CD4-positive, alpha-beta T cell treated with Interleukin-15 for 4 hours (primary cell): ENCODE measurements at regions not wholly inside any gene's neighbourhood (a gene's known extent, or its start where the extent isn't known, plus 50 kb on each side); places are given as distances from the start of the nearest gene placed in this dataset.

Experiments used
- DNase-seq: peaks from one replicate; pipeline ENCODE4 v3.0.0-alpha.2; 2020; ENCODE audit warnings: low spot score

- no peak for DNase-seq
Observed at GRCh38 chr6:113616701-113617274, 240.4 kb upstream of the MARCKS start.

DNA sequence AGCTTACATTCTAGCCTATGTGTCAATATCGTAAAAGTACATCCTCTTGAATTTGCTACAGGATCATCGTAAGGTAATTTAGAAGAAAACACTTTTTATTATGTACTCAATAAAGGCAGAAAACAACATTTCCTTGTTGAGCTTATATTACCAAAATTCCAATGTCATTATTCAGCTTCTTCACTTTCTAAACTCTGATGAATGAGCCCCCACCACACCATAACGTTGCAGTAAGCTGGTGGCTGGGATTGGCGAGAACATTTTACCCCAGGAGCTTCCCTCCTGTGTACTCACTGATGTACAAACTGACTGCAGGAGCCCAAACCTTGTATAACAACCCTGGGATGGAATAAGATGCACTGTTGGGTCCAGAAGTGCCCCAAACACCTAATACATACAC, 238.1 kb upstream of the MARCKS start:
- DNase-seq: no peak

DNA sequence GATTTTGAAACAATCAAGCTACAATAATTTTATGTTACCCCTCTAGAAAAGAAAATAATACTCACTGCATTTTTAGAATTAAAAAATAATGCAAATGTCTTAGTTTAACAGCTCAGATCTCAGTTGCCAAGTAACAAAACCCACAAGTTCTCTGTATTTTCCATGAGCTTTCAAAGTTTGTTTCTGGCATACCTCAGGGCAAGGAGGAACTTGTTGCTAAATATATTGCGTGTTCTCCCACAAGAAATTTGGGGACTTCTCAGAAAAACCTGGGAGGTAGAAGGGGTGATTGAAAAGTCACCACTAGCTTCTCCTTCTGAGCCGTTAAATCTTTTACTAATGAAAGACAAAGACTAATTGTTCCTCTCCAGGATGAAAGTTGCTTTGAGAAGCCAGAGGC, 236.8 kb upstream of the MARCKS start:
- no peak for DNase-seq

DNA sequence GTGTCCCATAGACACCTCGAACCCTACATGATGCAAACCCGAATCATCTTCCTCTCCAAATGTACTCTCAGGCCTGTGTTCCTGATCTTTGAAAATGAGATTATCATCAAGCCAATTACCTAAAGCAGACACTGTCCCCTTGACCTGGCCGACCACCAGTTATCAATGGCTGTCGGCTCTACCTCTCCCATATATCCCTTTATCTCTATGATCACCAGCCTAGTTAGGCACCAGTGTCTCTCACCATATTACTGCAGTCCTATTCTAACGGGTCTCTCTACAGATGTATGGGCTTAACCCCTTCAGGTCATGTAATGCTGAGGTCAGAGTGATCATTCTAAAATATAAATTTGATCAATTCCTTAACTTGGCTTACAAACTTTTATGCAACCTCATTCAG, 234.9 kb upstream of the MARCKS start:
- DNase-seq: no peak

DNA sequence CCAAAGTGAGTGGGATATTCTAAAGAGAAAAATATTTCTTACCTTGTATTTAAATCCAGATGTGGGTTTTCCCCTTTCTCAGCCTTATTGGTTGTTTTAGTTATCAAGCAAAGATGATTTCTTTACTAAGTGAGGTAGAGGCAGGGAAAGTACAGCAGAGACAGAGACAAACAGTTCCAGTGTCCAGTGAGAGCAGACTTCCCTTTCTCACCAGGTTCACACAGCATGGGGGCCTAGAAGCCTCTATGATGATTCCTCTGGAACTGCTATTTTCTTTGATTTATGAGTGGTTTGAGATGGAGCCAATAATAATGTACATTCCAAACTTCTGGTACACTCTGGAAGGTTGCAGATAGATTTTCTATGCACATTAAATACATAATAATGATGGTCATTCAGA, 234.0 kb upstream of the MARCKS start:
- no peak for DNase-seq

DNA sequence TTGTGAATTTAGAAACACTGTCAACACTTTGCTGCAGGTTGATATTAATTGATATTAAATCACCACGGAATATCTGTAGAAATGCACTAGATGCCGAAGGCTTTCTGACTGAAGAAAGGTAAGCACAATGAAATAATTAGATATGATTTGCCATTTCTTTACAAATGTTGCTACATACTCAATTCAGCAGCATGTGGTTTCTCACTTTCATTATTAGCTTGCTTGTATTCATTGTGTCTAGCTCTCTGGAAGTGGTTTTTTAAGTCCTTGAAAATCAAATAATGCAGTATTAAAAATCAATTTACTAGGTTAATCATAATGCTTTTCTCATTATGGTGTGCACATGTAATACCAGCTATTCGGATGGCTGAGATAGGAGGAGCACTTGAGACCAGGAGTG, 231.3 kb upstream of the MARCKS start:
- no peak for DNase-seq

GRCh38 chr6:113626475-113626874, 230.7 kb upstream of the MARCKS start:
- no peak for DNase-seq

- DNase-seq: no peak
Observed at GRCh38 chr6:113627480-113627879, 229.7 kb upstream of the MARCKS start.

DNA sequence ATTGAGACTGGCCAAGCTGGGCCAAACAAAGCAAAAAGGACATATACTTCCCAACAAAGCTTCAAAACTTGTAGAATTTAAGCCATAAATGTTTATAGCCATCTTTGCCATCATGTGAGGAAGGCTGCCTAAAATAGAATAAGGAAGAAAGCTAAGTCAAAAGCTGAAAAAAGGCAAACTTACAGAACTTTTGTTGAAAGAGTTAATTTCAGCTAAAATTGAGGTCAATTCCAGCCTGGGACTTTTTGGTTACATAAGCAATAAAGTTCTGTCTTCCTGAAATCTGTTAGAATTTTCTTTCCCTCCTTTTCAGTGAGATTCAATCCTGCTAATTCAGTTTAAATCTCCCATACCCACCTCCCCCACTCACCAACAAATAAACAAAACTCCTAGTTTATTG, 227.9 kb upstream of the MARCKS start:
- no peak for DNase-seq

- DNase-seq: peak; percentile 9
Observed at GRCh38 chr6:113629975-113630737, 227.0 kb upstream of the MARCKS start.

DNA sequence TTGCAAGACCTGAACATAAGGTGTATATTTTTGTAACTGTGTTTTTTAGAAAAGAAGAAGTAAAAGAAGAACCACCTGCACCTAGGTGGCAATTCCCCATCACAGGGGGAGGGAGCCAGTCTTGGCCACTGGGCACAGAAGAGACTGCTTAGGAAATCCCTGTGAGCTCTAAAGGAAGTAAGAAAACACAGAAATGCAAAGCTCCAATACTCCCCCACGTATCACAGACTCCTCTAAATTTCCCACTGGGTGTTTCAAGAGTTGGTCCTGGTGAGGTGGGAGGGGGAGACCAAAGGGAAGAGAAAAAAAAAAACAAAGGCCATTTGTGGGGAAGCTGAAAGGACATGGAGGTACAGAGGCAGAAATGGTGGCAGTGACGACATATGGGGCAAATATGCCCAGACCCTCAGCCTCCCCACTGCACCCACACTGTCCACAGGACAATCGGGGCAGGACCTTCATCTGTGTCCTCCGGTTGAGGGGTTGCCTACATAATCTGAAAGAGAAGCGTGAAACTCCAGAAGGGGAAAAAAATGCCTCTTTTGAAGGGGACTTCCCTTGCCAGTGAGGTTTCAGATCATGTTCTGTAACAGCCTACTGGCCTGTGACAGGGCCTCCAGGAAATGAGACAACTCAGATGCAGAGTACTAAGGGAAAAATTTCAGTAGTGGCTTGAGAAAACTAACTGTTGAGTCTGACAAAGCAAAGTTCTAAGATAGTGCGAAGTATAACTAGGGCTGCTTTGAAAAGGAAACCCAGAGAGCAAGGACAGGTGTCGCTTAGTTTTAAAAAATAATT, 226.2 kb upstream of the MARCKS start:
- peak; percentile 28 for DNase-seq

GRCh38 chr6:113631666-113632065, 225.5 kb upstream of the MARCKS start:
- DNase-seq: no peak

DNA sequence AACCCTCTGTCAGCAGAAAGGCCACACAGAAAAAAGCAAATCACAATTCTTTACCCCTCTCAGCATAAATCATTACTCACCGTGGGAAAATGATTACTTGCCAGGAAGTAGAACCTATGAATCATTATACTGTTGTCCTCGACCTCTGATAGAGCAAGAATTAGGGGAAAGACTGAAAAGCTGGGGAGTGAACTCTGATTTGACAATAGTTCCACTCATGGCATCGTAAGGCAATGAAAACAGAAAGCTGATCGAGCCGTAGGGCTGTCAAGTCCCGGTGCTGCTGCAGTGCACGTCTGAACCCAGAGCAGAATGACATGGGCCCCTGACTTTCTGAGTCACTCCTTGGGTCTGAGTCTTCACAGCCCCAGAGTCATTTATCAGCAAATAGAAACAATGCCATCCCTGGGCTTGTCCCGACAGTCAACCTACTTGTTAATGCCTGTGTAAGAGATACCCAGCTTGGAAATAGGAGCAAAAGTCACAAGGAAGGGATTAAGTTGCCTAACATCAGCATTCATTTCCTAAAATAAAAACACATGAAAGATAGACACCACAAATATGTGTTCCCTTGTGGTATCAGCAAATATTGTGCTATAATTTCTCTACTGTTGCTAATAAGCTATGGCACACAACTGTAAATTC, 224.8 kb upstream of the MARCKS start:
- peak; percentile 40 for DNase-seq

DNA sequence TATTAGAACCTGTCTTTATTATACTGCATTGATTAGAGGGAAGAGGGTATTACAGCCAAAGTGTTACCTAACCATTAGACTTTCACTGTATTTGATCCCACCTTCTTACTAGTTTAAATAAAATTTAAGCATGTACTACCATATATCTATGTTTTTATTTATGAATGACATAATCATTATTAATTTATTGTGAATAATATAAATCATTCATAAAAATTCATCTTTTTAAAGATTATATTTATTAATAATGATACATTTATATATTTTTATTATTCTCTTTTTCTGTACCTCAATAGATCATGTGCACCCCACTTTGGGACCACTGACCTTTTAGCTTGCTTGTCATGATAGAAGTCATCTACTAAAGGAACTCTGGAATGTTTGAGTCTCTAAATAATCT, 223.5 kb upstream of the MARCKS start:
- no peak for DNase-seq

DNA sequence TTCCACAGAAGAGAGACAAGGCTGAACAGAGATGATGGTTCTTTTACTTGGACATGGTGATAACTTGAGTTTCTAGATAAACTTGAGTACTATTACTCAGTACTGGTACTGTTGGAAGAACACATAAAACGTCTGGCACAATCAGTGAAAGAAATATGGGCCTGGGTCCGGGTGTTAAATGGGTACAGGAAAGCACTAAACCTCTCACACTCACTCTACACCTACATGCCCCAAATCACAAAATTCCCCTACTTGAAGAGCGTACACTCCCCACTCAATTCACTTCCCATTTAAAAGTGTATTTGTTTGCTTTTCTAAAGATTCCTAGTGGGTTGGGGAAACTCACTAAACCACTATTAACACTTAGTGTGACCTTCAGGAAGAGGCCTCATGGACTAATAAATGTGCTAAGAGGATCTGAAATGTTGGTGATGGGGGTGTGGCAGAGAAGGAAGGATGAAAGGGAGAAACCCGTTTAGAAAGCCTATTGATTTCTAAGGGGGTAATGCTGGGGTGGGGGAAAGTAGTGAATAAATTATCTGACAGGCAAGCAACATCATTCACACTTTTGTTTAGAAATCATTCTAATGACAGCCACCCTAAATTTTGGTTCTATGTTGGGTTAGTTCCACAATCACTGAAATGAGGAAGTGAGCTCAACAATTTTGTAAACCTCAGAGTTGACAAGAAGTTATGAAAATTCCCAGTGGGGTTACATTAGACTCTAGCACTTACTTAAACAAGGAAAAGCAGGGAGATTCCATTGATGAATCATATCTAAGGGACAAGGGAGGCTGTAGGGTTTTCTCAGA, 222.6 kb upstream of the MARCKS start:
- DNase-seq: no peak

DNA sequence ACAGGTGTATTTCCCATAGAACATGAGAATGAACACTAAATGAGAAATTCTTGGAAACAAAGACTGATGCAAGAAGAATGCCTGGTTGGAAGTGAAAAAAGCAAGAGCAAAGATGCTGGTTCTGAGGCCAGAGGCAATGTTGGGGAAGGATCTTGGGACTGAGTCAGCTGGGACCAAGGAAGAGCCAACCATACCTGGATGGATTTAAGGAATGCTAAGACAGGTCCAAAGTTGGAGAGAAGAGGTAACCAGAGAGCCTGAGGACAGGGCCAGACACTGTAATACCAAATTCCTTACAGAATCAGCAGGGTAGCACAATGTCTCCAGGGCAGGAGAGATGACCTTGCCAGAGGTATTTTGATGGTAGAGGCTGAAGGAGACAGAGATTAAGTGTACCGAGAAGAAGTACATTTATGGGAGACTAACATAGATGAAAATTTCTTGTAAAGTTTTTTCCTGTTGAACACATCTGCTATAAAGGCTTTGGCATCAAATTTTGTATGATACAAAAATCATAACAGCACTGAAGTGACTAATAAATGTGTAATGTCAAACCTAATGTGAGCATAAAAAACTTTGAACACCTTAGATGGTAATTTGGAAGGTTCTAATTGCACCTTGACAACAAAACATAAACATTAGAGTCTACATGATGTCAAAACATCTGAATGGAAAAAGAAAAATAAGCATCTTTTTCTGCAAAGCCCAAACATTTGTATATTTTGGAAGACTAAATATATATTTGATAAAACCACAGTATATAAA, 221.7 kb upstream of the MARCKS start:
- no peak for DNase-seq

DNA sequence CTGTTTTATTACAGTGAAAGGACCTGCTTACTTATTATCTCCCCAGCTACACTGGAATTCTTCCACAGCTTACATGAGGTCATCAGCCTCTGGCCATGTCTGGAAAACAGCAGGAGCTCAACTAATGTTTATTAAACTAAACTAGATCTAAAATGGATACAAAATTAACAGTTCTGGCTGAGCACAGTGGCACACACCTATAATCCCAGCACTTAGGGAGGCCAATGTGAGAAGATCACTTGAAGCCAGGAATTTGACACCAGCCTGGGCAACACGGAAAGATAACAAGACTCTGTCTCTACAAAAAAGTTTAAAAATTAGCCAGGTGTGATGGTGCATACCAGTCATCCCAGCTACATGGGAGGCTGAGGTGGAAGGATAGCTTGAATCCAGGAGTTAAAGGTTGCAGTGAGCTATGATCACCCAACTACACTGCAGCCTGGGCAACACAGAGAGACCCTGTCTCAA, 220.8 kb upstream of the MARCKS start:
- DNase-seq: no peak

- no peak for DNase-seq
Observed at GRCh38 chr6:113640051-113640450, 217.1 kb upstream of the MARCKS start.

- no peak for DNase-seq
Observed at GRCh38 chr6:113642001-113642713, 215.0 kb upstream of the MARCKS start.

DNA sequence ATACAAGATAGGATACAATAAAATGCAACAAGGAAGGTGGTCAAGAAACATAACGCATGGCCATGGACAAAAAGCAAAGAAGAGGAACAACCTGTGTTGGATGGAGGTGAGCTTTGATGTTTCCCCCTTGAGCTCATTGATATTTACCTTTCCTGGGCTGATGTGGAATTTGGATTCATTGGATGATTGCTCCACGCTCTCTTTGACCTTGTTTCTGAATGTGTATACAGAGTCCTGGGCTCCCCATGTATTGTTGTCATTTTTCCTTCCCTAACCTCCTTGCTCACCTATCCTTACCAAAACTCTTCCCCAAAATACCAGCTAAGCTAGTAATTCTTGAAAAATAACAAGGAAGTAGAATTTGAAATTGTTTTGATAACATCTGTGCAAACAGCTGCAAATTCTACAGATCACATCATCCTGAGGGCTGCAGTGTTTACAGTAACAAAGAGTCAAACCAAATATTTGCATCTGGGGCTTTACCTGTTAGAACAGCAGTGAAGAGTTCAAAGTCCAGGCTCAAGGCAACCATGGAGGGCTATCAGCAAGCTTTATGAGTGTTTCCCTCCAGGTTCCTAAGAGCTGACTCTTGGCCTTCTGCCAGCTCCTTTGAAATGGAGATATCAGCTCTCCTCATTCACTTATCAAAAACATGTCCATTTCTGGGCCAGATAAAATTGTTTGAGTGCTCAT, 214.3 kb upstream of the MARCKS start:
- DNase-seq: no peak
